H9 (cell line): ENCODE measurements at regions not wholly inside any gene's neighbourhood (a gene's known extent, or its start where the extent isn't known, plus 50 kb on each side); places are given as distances from the start of the nearest gene placed in this dataset.

ENCODE experiments used
- DNase-seq: peaks from one replicate; pipeline ENCODE4 v3.0.0-alpha.2; 2017
- H2AFZ ChIP-seq: one replicate; pipeline ENCODE4 v1.6.1; 2013; ENCODE audit warnings: mild to moderate bottlenecking, low read length, control low read depth, moderate library complexity
- H2AK5ac ChIP-seq: 2 replicates; pipeline ENCODE4 v1.6.1; 2013; ENCODE audit warnings: low read length, control low read depth, mixed read lengths; ENCODE audit not compliant: insufficient read length
- H2BK120ac ChIP-seq: one replicate; pipeline ENCODE4 v1.6.1; 2013; ENCODE audit warnings: low read depth, mild to moderate bottlenecking, low read length, control low read depth, inconsistent platforms; ENCODE audit not compliant: poor library complexity, severe bottlenecking
- H2BK12ac ChIP-seq: 2 replicates; pipeline ENCODE4 v1.6.1; 2013; ENCODE audit warnings: low read length, control low read depth, mixed read lengths, low read depth; ENCODE audit not compliant: insufficient read length
- H2BK15ac ChIP-seq: 2 replicates; pipeline ENCODE4 v1.6.1; 2013; ENCODE audit warnings: low read depth, low read length, control low read depth
- H2BK20ac ChIP-seq: one replicate; pipeline ENCODE4 v1.6.1; 2013; ENCODE audit warnings: low read depth, mild to moderate bottlenecking, low read length, control low read depth, inconsistent platforms; ENCODE audit not compliant: poor library complexity, severe bottlenecking
- H2BK5ac ChIP-seq: 2 replicates; pipeline ENCODE4 v1.6.1; 2013; ENCODE audit warnings: low read length, control low read depth, mixed read lengths; ENCODE audit not compliant: insufficient read length
- H3K14ac ChIP-seq: 2 replicates; pipeline ENCODE4 v1.6.1; 2013; ENCODE audit warnings: low read length, control low read depth; ENCODE audit not compliant: insufficient read depth
- H3K18ac ChIP-seq: 2 replicates; pipeline ENCODE4 v1.6.1; 2013; ENCODE audit warnings: low read depth, mild to moderate bottlenecking, mixed read lengths, low read length, control low read depth; ENCODE audit not compliant: insufficient read length
- H3K23ac ChIP-seq: 2 replicates; pipeline ENCODE4 v1.6.1; 2013; ENCODE audit warnings: low read length, control low read depth, mixed read lengths, low read depth; ENCODE audit not compliant: insufficient read length
- H3K23me2 ChIP-seq: 2 replicates; pipeline ENCODE4 v1.6.1; 2013; ENCODE audit warnings: low read depth, mild to moderate bottlenecking, mixed read lengths, low read length, control low read depth; ENCODE audit not compliant: insufficient read length, poor library complexity, severe bottlenecking
- H3K27ac ChIP-seq: 2 replicates; pipeline ENCODE4 v1.5.1; 2013; ENCODE audit warnings: low read length, control low read depth, mixed read lengths, low read depth; ENCODE audit not compliant: insufficient read length
- H3K27me3 ChIP-seq: 2 replicates; pipeline ENCODE4 v1.6.1; 2013; ENCODE audit warnings: low read length, control low read depth, inconsistent platforms; ENCODE audit not compliant: insufficient read depth
- H3K4ac ChIP-seq: 2 replicates; pipeline ENCODE4 v1.6.1; 2013; ENCODE audit warnings: low read depth, mild to moderate bottlenecking, control low read depth, inconsistent platforms, low read length, moderate library complexity
- H3K4me1 ChIP-seq: 2 replicates; pipeline ENCODE4 v1.6.1; 2013; ENCODE audit warnings: low read length, control low read depth, inconsistent platforms; ENCODE audit not compliant: insufficient read depth
- H3K4me2 ChIP-seq: 2 replicates; pipeline ENCODE4 v1.6.1; 2013; ENCODE audit warnings: low read length, control low read depth, mixed read lengths; ENCODE audit not compliant: insufficient read length, insufficient read depth
- H3K56ac ChIP-seq: 2 replicates; pipeline ENCODE4 v1.6.1; 2013; ENCODE audit warnings: low read depth, mild to moderate bottlenecking, mixed read lengths, low read length, control low read depth; ENCODE audit not compliant: insufficient read length
- H3K79me1 ChIP-seq: 2 replicates; pipeline ENCODE4 v1.6.1; 2013; ENCODE audit warnings: low read depth, mild to moderate bottlenecking, moderate library complexity, low read length, control low read depth, inconsistent platforms; ENCODE audit not compliant: insufficient read depth, poor library complexity, severe bottlenecking
- H3K79me2 ChIP-seq: 2 replicates; pipeline ENCODE4 v1.6.1; 2013; ENCODE audit warnings: low read length, control low read depth, inconsistent platforms; ENCODE audit not compliant: insufficient read depth
- H3K9ac ChIP-seq: 2 replicates; pipeline ENCODE4 v1.6.1; 2013; ENCODE audit warnings: low read length, control low read depth, mixed read lengths; ENCODE audit not compliant: insufficient read length; ENCODE audit errors: extremely low read depth
- H3K9me3 ChIP-seq: one replicate; pipeline ENCODE4 v1.6.1; 2013; ENCODE audit warnings: low read depth, low read length, inconsistent platforms; ENCODE audit not compliant: control insufficient read depth
- H3T11ph ChIP-seq: one replicate; pipeline ENCODE4 v1.6.1; 2013; ENCODE audit warnings: mild to moderate bottlenecking, low read length, control low read depth, inconsistent platforms
- H4K20me1 ChIP-seq: one replicate; pipeline ENCODE4 v1.6.1; 2013; ENCODE audit not compliant: control insufficient read depth, insufficient read length, insufficient read depth
- H4K5ac ChIP-seq: 2 replicates; pipeline ENCODE4 v1.6.1; 2013; ENCODE audit warnings: low read depth, mild to moderate bottlenecking, mixed read lengths, low read length, control low read depth; ENCODE audit not compliant: insufficient read length
- H4K8ac ChIP-seq: replicated peaks from 2 replicates; pipeline ENCODE4 v1.6.1; 2013; ENCODE audit warnings: low read length, control low read depth, mixed read lengths, low read depth; ENCODE audit not compliant: insufficient read length
- H4K91ac ChIP-seq: 2 replicates; pipeline ENCODE4 v1.6.1; 2013; ENCODE audit warnings: low read depth, mild to moderate bottlenecking, moderate library complexity, mixed read lengths, low read length, control low read depth; ENCODE audit not compliant: insufficient read length
- H3K27ac Mint-ChIP-seq, 3 experiments: 2 replicates in 2 of 3; 3 replicates in 1 of 3; pipeline ENCODE4 v1.8.0; 2020 to 2021; ENCODE audit warnings: mixed read lengths in 3 of 3, mild to moderate bottlenecking in 1 of 3, moderate library complexity in 1 of 3
- H3K27me3 Mint-ChIP-seq: 2 replicates; pipeline ENCODE4 v1.8.0; 2021; ENCODE audit warnings: low read depth, mild to moderate bottlenecking, moderate library complexity, mixed read lengths
- H3K36me3 Mint-ChIP-seq, 3 experiments: 2 replicates in 2 of 3; 3 replicates in 1 of 3; pipeline ENCODE4 v1.8.0; 2020 to 2021; ENCODE audit warnings: low read depth in 3 of 3, mixed read lengths in 3 of 3; ENCODE audit not compliant: insufficient read depth in 1 of 3
- H3K4me1 Mint-ChIP-seq, 2 experiments: 2 replicates each; pipeline ENCODE4 v1.8.0; 2020; ENCODE audit warnings: mixed read lengths in 2 of 2
- H3K4me3 Mint-ChIP-seq, 2 experiments: 2 replicates in 1 of 2; 3 replicates in 1 of 2; pipeline ENCODE4 v1.8.0; 2020 to 2021; ENCODE audit warnings: mild to moderate bottlenecking in 2 of 2, mixed read lengths in 2 of 2, moderate library complexity in 1 of 2
- H3K9me3 Mint-ChIP-seq, 2 experiments: 2 replicates in 1 of 2; 3 replicates in 1 of 2; pipeline ENCODE4 v1.8.0; 2020; ENCODE audit warnings: mild to moderate bottlenecking in 2 of 2, mixed read lengths in 2 of 2, moderate library complexity in 1 of 2
- TF ChIP-seq, protein P1 (sequence below): fragments of 200-600 bp; sonication (generic); conservative IDR thresholded peaks from 3 replicates; pipeline ENCODE4 v1.8.0; 2021; ENCODE audit warnings: antibody characterized with exemption, mild to moderate bottlenecking

DNA sequence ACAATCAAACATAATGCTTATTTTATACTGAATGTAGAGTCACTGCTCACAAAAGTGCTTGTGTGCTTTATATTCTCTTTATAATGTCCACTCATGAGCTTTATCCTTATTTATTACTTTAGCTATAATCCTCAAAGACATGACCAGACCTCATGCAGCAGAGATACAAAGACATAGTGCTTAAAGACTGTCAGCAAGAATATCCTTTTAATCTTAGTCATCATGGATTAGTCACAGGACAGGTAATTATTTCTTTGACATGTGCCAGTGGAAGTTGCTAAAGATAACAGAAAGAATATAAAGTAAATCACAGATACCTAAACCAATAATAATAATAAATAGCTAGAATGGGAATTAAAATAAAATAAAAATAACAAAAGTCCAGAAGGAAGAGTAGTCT, 707.5 kb downstream of the BCL11B start:
- TF ChIP-seq, protein P1, sequence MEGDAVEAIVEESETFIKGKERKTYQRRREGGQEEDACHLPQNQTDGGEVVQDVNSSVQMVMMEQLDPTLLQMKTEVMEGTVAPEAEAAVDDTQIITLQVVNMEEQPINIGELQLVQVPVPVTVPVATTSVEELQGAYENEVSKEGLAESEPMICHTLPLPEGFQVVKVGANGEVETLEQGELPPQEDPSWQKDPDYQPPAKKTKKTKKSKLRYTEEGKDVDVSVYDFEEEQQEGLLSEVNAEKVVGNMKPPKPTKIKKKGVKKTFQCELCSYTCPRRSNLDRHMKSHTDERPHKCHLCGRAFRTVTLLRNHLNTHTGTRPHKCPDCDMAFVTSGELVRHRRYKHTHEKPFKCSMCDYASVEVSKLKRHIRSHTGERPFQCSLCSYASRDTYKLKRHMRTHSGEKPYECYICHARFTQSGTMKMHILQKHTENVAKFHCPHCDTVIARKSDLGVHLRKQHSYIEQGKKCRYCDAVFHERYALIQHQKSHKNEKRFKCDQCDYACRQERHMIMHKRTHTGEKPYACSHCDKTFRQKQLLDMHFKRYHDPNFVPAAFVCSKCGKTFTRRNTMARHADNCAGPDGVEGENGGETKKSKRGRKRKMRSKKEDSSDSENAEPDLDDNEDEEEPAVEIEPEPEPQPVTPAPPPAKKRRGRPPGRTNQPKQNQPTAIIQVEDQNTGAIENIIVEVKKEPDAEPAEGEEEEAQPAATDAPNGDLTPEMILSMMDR = no peak
- Histone ChIP-seq H3K23ac (no peak overlapping the region), H3T11ph (no peak overlapping the region), H3K18ac (no peak overlapping the region), H2AFZ (no peak overlapping the region), H2BK20ac (no peak overlapping the region), H4K5ac (no peak overlapping the region), H2BK5ac (no peak overlapping the region), H2BK120ac (no peak overlapping the region), H3K27ac (no peak overlapping the region), H3K79me1 (no peaks in the 10 kb centered on the region), H3K4me2 (no peak overlapping the region), H2BK15ac (no peak overlapping the region), H3K56ac (no peak overlapping the region), H3K27me3 (no peaks in the 10 kb centered on the region), H3K9me3 (peaks cover 2% of the 10 kb centered on the region), H2AK5ac (no peak overlapping the region), H4K20me1 (no peaks in the 10 kb centered on the region), H4K91ac (no peak overlapping the region), H3K23me2 (no peaks in the 10 kb centered on the region), H2BK12ac (no peak overlapping the region), H3K14ac (no peak overlapping the region), H3K79me2 (no peaks in the 10 kb centered on the region), H3K9ac (no peak overlapping the region), H3K4me1 (no peaks in the 10 kb centered on the region), H3K4ac (no peak overlapping the region), H4K8ac (no peak overlapping the region)
- DNase-seq = no peak
- Mint-ChIP-seq H3K4me1 (peaks cover 5% of the 10 kb centered on the region in 2 experiments; a peak in 3 of 4 replicates), H3K9me3 (peaks cover 5 to 9% of the 10 kb centered on the region in 2 experiments), H3K27ac (no peak overlapping the region), H3K36me3 (peaks cover 0 to under 1% (median 0%) of the 10 kb centered on the region in 3 experiments; a peak in 2 of 7 replicates), H3K4me3 (no peak overlapping the region), H3K27me3 (no peaks in the 10 kb centered on the region; the same call in 1 of the 2 replicates)
